Kidney epithelial cell (primary cell): ENCODE measurements at regions not wholly inside any gene's neighbourhood (a gene's known extent, or its start where the extent isn't known, plus 50 kb on each side); places are given as distances from the start of the nearest gene placed in this dataset.

Experiments used
- DNase-seq: peaks from one replicate; pipeline ENCODE4 v3.0.0-alpha.2; 2010; ENCODE audit warnings: low read depth
- H3K27me3 ChIP-seq: 2 replicates; pipeline ENCODE4 v1.6.0; 2011; ENCODE audit warnings: low read length; ENCODE audit not compliant: control insufficient read depth, insufficient read depth
- H3K36me3 ChIP-seq: 2 replicates; pipeline ENCODE4 v1.5.1; 2011; ENCODE audit warnings: low read length; ENCODE audit not compliant: control insufficient read depth, insufficient read depth
- H3K4me3 ChIP-seq: 2 replicates; pipeline ENCODE4 v1.5.1; 2011; ENCODE audit warnings: low read depth, mild to moderate bottlenecking, control low read depth, low read length
- CTCF ChIP-seq: IDR thresholded peaks from 2 replicates; pipeline ENCODE4 v1.5.1; 2011; ENCODE audit warnings: mild to moderate bottlenecking, moderate library complexity, low read length, control low read depth, inconsistent platforms; ENCODE audit not compliant: insufficient read depth, poor library complexity, severe bottlenecking

GRCh38 chr5:63500242-63500641 is 462.0 kb downstream of the HTR1A start:
- no peak for DNase-seq
- H3K36me3 ChIP-seq = no peaks in the 10 kb centered on the region
- no peak for TF ChIP-seq CTCF
- no peaks in the 10 kb centered on the region for H3K27me3 ChIP-seq
- no peak overlapping the region for H3K4me3 ChIP-seq

GRCh38 chr5:63495225-63495624 is 467.0 kb downstream of the HTR1A start:
- Histone ChIP-seq H3K4me3 (no peak overlapping the region), H3K36me3 (no peaks in the 10 kb centered on the region), H3K27me3 (no peaks in the 10 kb centered on the region)
- no peak for TF ChIP-seq CTCF
- no peak for DNase-seq

GRCh38 chr5:63483338-63483737 is 478.9 kb downstream of the HTR1A start:
- TF ChIP-seq CTCF = no peak
- DNase-seq = no peak
- H3K27me3 ChIP-seq = no peaks in the 10 kb centered on the region
- no peaks in the 10 kb centered on the region for H3K36me3 ChIP-seq
- H3K4me3 ChIP-seq = no peak overlapping the region

GRCh38 chr5:63473335-63473967 is 488.8 kb downstream of the HTR1A start:
- H3K36me3 ChIP-seq = no peaks in the 10 kb centered on the region
- TF ChIP-seq CTCF = no peak
- H3K27me3 ChIP-seq = no peaks in the 10 kb centered on the region
- H3K4me3 ChIP-seq = no peak overlapping the region
- no peak for DNase-seq

- no peaks in the 10 kb centered on the region for H3K27me3 ChIP-seq
- DNase-seq = peak; percentile 16
- no peak for TF ChIP-seq CTCF
- no peak overlapping the region for H3K4me3 ChIP-seq
- no peaks in the 10 kb centered on the region for H3K36me3 ChIP-seq
Measured at GRCh38 chr5:63456279-63456678, 506.0 kb downstream of the HTR1A start.

GRCh38 chr5:63451188-63451587 is 511.1 kb downstream of the HTR1A start:
- no peak for DNase-seq
- H3K36me3 ChIP-seq = no peaks in the 10 kb centered on the region
- H3K27me3 ChIP-seq = no peaks in the 10 kb centered on the region
- H3K4me3 ChIP-seq = no peak overlapping the region
- TF ChIP-seq CTCF = no peak
